H1 (cell line): ENCODE measurements at regions not wholly inside any gene's neighbourhood (a gene's known extent, or its start where the extent isn't known, plus 50 kb on each side); places are given as distances from the start of the nearest gene placed in this dataset.
A peak's percentile ranks its signal among the peaks of the same experiment; 100 is the strongest.

Experiments
- CTCF ChIA-PET: fragments of 300-600 bp; sonication (Branson Sonifier 250); formaldehyde crosslinking; loops from one replicate; lab custom pipeline; 2021; ENCODE audit not compliant: partially characterized antibody; lab: Charles Lee
- POLR2A ChIA-PET: fragments of 300-600 bp; sonication (Branson Sonifier 250); formaldehyde crosslinking; loops from one replicate; lab custom pipeline; 2021; ENCODE audit warnings: inconsistent platforms; ENCODE audit not compliant: partially characterized antibody; lab: Charles Lee
- DNase-seq, 2 experiments: peaks; one replicate each; pipeline versions ENCODE4 v3.0.0 to v3.0.0-alpha.2; 2010 to 2022; ENCODE audit warnings: low spot score in 2 of 2, low read depth in 1 of 2, mixed read lengths in 1 of 2
- FAIRE-seq: peaks from 2 replicates; lab custom pipeline; 2011; peaks lifted over from hg19 to GRCh38; lab: Jason Lieb, UNC
- H2AFZ ChIP-seq: 2 replicates; pipeline ENCODE4 v1.8.1; 2012; ENCODE audit warnings: low read length, inconsistent platforms
- H2AK5ac ChIP-seq: 2 replicates; pipeline ENCODE4 v1.6.1; 2013; ENCODE audit warnings: low read depth, low read length
- H2BK120ac ChIP-seq: replicated peaks from 2 replicates; pipeline ENCODE3; 2013; ENCODE audit warnings: low read depth, low read length, inconsistent platforms
- H2BK12ac ChIP-seq: 2 replicates; pipeline ENCODE4 v1.6.1; 2013; ENCODE audit warnings: low read depth, low read length
- H2BK15ac ChIP-seq: 2 replicates; pipeline ENCODE4 v1.6.1; 2013; ENCODE audit warnings: low read length
- H2BK20ac ChIP-seq: 2 replicates; pipeline ENCODE4 v1.6.1; 2013; ENCODE audit warnings: low read length
- H2BK5ac ChIP-seq: 2 replicates; pipeline ENCODE4 v1.6.1; 2013; ENCODE audit warnings: low read depth, low read length
- H3K14ac ChIP-seq: 2 replicates; pipeline ENCODE4 v1.6.1; 2013; ENCODE audit warnings: inconsistent platforms; ENCODE audit not compliant: insufficient read length
- H3K18ac ChIP-seq: 2 replicates; pipeline ENCODE4 v1.6.1; 2013; ENCODE audit warnings: low read length; ENCODE audit errors: extremely low read depth
- H3K23ac ChIP-seq: 2 replicates; pipeline ENCODE4 v1.6.1; 2013; ENCODE audit warnings: inconsistent platforms; ENCODE audit not compliant: insufficient read length
- H3K23me2 ChIP-seq: 2 replicates; pipeline ENCODE4 v1.6.1; 2013; ENCODE audit warnings: low read depth, low read length
- H3K27ac ChIP-seq: 2 replicates; pipeline ENCODE4 v1.6.1; 2011; ENCODE audit warnings: low read depth, low read length, inconsistent platforms
- H3K27me3 ChIP-seq, 4 experiments: replicated peaks in 1 of 4; 1 replicate in 1 of 4; 2 replicates in 3 of 4; pipeline versions ENCODE4 v1.6.1 to v1.8.1; 2011 to 2013; ENCODE audit warnings: low read length in 3 of 4, mild to moderate bottlenecking in 3 of 4, inconsistent platforms in 2 of 4, mixed read lengths in 2 of 4, moderate library complexity in 1 of 4; ENCODE audit not compliant: control insufficient read depth in 3 of 4, insufficient read depth in 3 of 4; ENCODE audit errors: extremely low read depth in 1 of 4
- H3K36me3 ChIP-seq, 4 experiments: 2 replicates each; pipeline versions ENCODE4 v1.6.1 to v1.8.1; 2011 to 2013; ENCODE audit warnings: mild to moderate bottlenecking in 4 of 4, low read length in 3 of 4, moderate library complexity in 2 of 4, control low read depth in 1 of 4, inconsistent platforms in 1 of 4; ENCODE audit not compliant: insufficient read depth in 4 of 4, control insufficient read depth in 2 of 4
- H3K4ac ChIP-seq: replicated peaks from 2 replicates; pipeline ENCODE3; 2013; ENCODE audit warnings: low read length, low read depth, mixed read lengths, inconsistent platforms; ENCODE audit not compliant: insufficient read length
- H3K4me1 ChIP-seq, 4 experiments: replicated peaks in 1 of 4; 1 replicate in 1 of 4; 2 replicates in 3 of 4; pipeline versions ENCODE4 v1.6.1 to v1.8.1; 2011 to 2013; ENCODE audit warnings: low read length in 3 of 4, inconsistent platforms in 2 of 4, mixed read lengths in 1 of 4; ENCODE audit not compliant: insufficient read depth in 4 of 4, control insufficient read depth in 3 of 4
- H3K4me2 ChIP-seq, 2 experiments: 2 replicates each; pipeline versions ENCODE4 v1.6.1 to v1.8.1; 2011 to 2013; ENCODE audit warnings: low read depth in 2 of 2, low read length in 2 of 2, control low read depth in 1 of 2, inconsistent platforms in 1 of 2, mild to moderate bottlenecking in 1 of 2; ENCODE audit not compliant: insufficient read depth in 1 of 2
- H3K4me3 ChIP-seq, 4 experiments: fragments of 200-600, 300-600 bp in 1 of 4; sonication (generic), shearing (Covaris generic), sonication (Bioruptor Twin) in 1 of 4; 2 replicates each; pipeline versions ENCODE4 v1.5.1 to v1.8.1; 2011 to 2016; ENCODE audit warnings: low read length in 4 of 4, low read depth in 3 of 4, control low read depth in 2 of 4, inconsistent platforms in 2 of 4, mild to moderate bottlenecking in 2 of 4, mixed read lengths in 1 of 4, moderate library complexity in 1 of 4; ENCODE audit not compliant: insufficient read depth in 2 of 4; ENCODE audit errors: extremely low read depth in 1 of 4
- H3K56ac ChIP-seq: replicated peaks from 2 replicates; pipeline ENCODE3; 2013; ENCODE audit warnings: low read depth, mild to moderate bottlenecking, mixed read lengths, low read length, inconsistent platforms; ENCODE audit not compliant: insufficient read length
- H3K79me1 ChIP-seq: 2 replicates; pipeline ENCODE4 v1.6.1; 2013; ENCODE audit warnings: low read depth, low read length, control low read depth
- H3K79me2 ChIP-seq, 2 experiments: 2 replicates each; pipeline versions ENCODE4 v1.6.1 to v1.8.1; 2012 to 2013; ENCODE audit warnings: low read length in 2 of 2, mild to moderate bottlenecking in 2 of 2, inconsistent platforms in 1 of 2; ENCODE audit not compliant: insufficient read depth in 2 of 2, control insufficient read depth in 1 of 2
- H3K9ac ChIP-seq, 4 experiments: replicated peaks in 1 of 4; 1 replicate in 1 of 4; 2 replicates in 3 of 4; pipeline versions ENCODE4 v1.6.1 to v1.8.1; 2011 to 2013; ENCODE audit warnings: low read depth in 3 of 4, low read length in 3 of 4, control low read depth in 2 of 4, mild to moderate bottlenecking in 2 of 4, moderate library complexity in 2 of 4, inconsistent platforms in 1 of 4; ENCODE audit errors: extremely low read depth in 1 of 4
- H3K9me3 ChIP-seq, 2 experiments: 2 replicates each; pipeline versions ENCODE4 v1.6.1 to v1.8.1; 2012 to 2013; ENCODE audit warnings: mild to moderate bottlenecking in 2 of 2, moderate library complexity in 2 of 2, control low read depth in 1 of 2, inconsistent platforms in 1 of 2, low read depth in 1 of 2, low read length in 1 of 2, mixed read lengths in 1 of 2; ENCODE audit not compliant: insufficient read depth in 2 of 2
- H4K20me1 ChIP-seq, 2 experiments: replicated peaks in 1 of 2; 2 replicates each; pipeline versions ENCODE3 to v1.8.1; 2011 to 2013; ENCODE audit warnings: inconsistent platforms in 2 of 2, low read length in 2 of 2, mild to moderate bottlenecking in 1 of 2; ENCODE audit not compliant: insufficient read depth in 2 of 2, control insufficient read depth in 1 of 2
- H4K5ac ChIP-seq: 2 replicates; pipeline ENCODE4 v1.6.1; 2013; ENCODE audit warnings: low read length, low read depth, mixed read lengths, inconsistent platforms; ENCODE audit not compliant: insufficient read length
- H4K8ac ChIP-seq: 2 replicates; pipeline ENCODE4 v1.8.0; 2013; ENCODE audit warnings: mild to moderate bottlenecking, moderate library complexity, low read length, inconsistent platforms; ENCODE audit not compliant: insufficient read depth; ENCODE audit errors: extremely low read depth
- H4K91ac ChIP-seq: replicated peaks from 2 replicates; pipeline ENCODE3; 2013; ENCODE audit warnings: low read length, mixed read lengths, inconsistent platforms; ENCODE audit not compliant: insufficient read length
- E2F6 ChIP-seq: IDR thresholded peaks from 2 replicates; pipeline ENCODE4 v1.6.1; 2012; ENCODE audit warnings: inconsistent platforms
- EZH2 ChIP-seq: fragments of 200-600 bp; sonication (generic); IDR thresholded peaks from 2 replicates; pipeline ENCODE4 v1.7.1; 2012; ENCODE audit warnings: low read depth, mild to moderate bottlenecking, moderate library complexity, low read length, inconsistent platforms; ENCODE audit not compliant: severe bottlenecking
- NANOG ChIP-seq: IDR thresholded peaks from 2 replicates; pipeline ENCODE4 v1.6.1; 2011; ENCODE audit warnings: low read length, low read depth, mild to moderate bottlenecking, inconsistent platforms; ENCODE audit not compliant: insufficient read depth, poor library complexity, severe bottlenecking
- SP2 ChIP-seq: IDR thresholded peaks from 2 replicates; pipeline ENCODE4 v1.6.1; 2012; ENCODE audit warnings: mild to moderate bottlenecking, low read length, inconsistent platforms
- USF2 ChIP-seq: IDR thresholded peaks from 2 replicates; pipeline ENCODE4 v1.6.1; 2011; ENCODE audit warnings: low read length, improper control_type of control experiment

GRCh38 chr13:73731564-73731963 lies 402.6 kb downstream of the KLF12 start:
- POLR2A ChIA-PET, result interaction anchor here (1.6 kb wide), 1 partner anchor 10 kb away, joined by 4 read pairs; no protein-coding TSS in a partner anchor

More at GRCh38 chr13:73731564-73731963, 402.6 kb downstream of the KLF12 start:
- Histone ChIP-seq H3K36me3 (no peaks in the 10 kb centered on the region), H3K18ac (no peak overlapping the region), H2AK5ac (no peak overlapping the region), H2BK15ac (no peak overlapping the region), H3K27me3 (no peaks in the 10 kb centered on the region; a peak in 1 of 7 replicates), H3K79me1 (no peaks in the 10 kb centered on the region), H4K5ac (no peak overlapping the region), H3K9ac (no peak overlapping the region), H3K4ac (no peak overlapping the region), H3K14ac (no peak overlapping the region), H3K79me2 (no peaks in the 10 kb centered on the region), H3K27ac (no peak overlapping the region), H2BK12ac (no peak overlapping the region), H3K4me2 (no peak overlapping the region), H3K23me2 (no peaks in the 10 kb centered on the region), H2BK5ac (no peak overlapping the region), H3K4me3 (no peak overlapping the region), H4K91ac (no peak overlapping the region), H2AFZ (no peak overlapping the region), H2BK120ac (no peak overlapping the region), H4K20me1 (no peaks in the 10 kb centered on the region), H4K8ac (no peak overlapping the region), H3K23ac (no peak overlapping the region), H3K9me3 (no peaks in the 10 kb centered on the region), H2BK20ac (no peak overlapping the region), H3K56ac (no peak overlapping the region), H3K4me1 (peaks cover 0 to 9% (median 1%) of the 10 kb centered on the region in 4 experiments; a peak in 2 of 7 replicates)
- CTCF ChIA-PET, result interaction anchor here (0.6 to 1.1 kb wide), 4 partner anchors 104 to 1428 kb away, joined by 3 to 4 read pairs (median 4); no protein-coding TSS in a partner anchor
- FAIRE-seq (peak; percentile 57), DNase-seq (no peak)
- no peak for TF ChIP-seq SP2
- TF ChIP-seq EZH2, result no peak
- no peak for TF ChIP-seq USF2
- TF ChIP-seq E2F6, result no peak
- peak; percentile 23 for TF ChIP-seq NANOG
